Trophoblast cell (in vitro differentiated cells and primary cell): ENCODE measurements at regions not wholly inside any gene's neighbourhood (a gene's known extent, or its start where the extent isn't known, plus 50 kb on each side); places are given as distances from the start of the nearest gene placed in this dataset.

ENCODE experiments used
- DNase-seq, 2 donors: peaks; one replicate each; pipeline ENCODE4 v3.0.0-alpha.2; 2016
- H2AFZ ChIP-seq: 2 replicates; pipeline ENCODE4 v1.6.1; 2013; ENCODE audit warnings: low read length, moderate library complexity, mild to moderate bottlenecking; ENCODE audit not compliant: insufficient read depth, poor library complexity
- H2AK5ac ChIP-seq: 2 replicates; pipeline ENCODE4 v1.6.1; 2013; ENCODE audit warnings: mild to moderate bottlenecking, low read length
- H2BK120ac ChIP-seq: 2 replicates; pipeline ENCODE4 v1.6.1; 2013; ENCODE audit warnings: low read length, mild to moderate bottlenecking, moderate library complexity; ENCODE audit not compliant: insufficient read depth, poor library complexity
- H2BK12ac ChIP-seq: 2 replicates; pipeline ENCODE4 v1.6.1; 2013; ENCODE audit warnings: mild to moderate bottlenecking, low read length, moderate library complexity
- H2BK5ac ChIP-seq: 2 replicates; pipeline ENCODE4 v1.6.1; 2013; ENCODE audit warnings: low read length, low read depth, moderate library complexity, mild to moderate bottlenecking; ENCODE audit not compliant: poor library complexity
- H3K14ac ChIP-seq: 2 replicates; pipeline ENCODE4 v1.6.1; 2013; ENCODE audit warnings: mild to moderate bottlenecking, low read length
- H3K18ac ChIP-seq: 2 replicates; pipeline ENCODE4 v1.6.1; 2013; ENCODE audit warnings: mild to moderate bottlenecking, low read length
- H3K23ac ChIP-seq: 2 replicates; pipeline ENCODE4 v1.6.1; 2013; ENCODE audit warnings: low read length
- H3K27ac ChIP-seq: 2 replicates; pipeline ENCODE4 v1.5.1; 2013; ENCODE audit warnings: low read depth, mild to moderate bottlenecking, inconsistent platforms, low read length, moderate library complexity
- H3K27me3 ChIP-seq: 2 replicates; pipeline ENCODE4 v1.6.1; 2013; ENCODE audit warnings: inconsistent platforms, mild to moderate bottlenecking, low read length, moderate library complexity; ENCODE audit not compliant: insufficient read depth
- H3K36me3 ChIP-seq, 2 experiments: 1 replicate in 1 of 2; 2 replicates in 1 of 2; pipeline ENCODE4 v1.6.1; 2013; ENCODE audit warnings: low read length in 2 of 2, mild to moderate bottlenecking in 2 of 2, moderate library complexity in 1 of 2; ENCODE audit not compliant: insufficient read depth in 2 of 2, control insufficient read depth in 1 of 2
- H3K4ac ChIP-seq: 2 replicates; pipeline ENCODE4 v1.6.1; 2013; ENCODE audit warnings: low read depth, mild to moderate bottlenecking, low read length, moderate library complexity
- H3K4me1 ChIP-seq, 2 experiments: 1 replicate in 1 of 2; 2 replicates in 1 of 2; pipeline ENCODE4 v1.6.1; 2013; ENCODE audit warnings: low read length in 2 of 2, mild to moderate bottlenecking in 2 of 2, moderate library complexity in 1 of 2; ENCODE audit not compliant: insufficient read depth in 2 of 2, control insufficient read depth in 1 of 2
- H3K4me2 ChIP-seq: 2 replicates; pipeline ENCODE4 v1.6.1; 2013; ENCODE audit warnings: inconsistent platforms, mild to moderate bottlenecking, low read length, moderate library complexity
- H3K4me3 ChIP-seq: 2 replicates; pipeline ENCODE4 v1.5.1; 2013; ENCODE audit warnings: mild to moderate bottlenecking, low read depth, low read length, inconsistent platforms
- H3K79me1 ChIP-seq: one replicate; pipeline ENCODE4 v1.6.1; 2013; ENCODE audit warnings: low read length
- H3K79me2 ChIP-seq: 2 replicates; pipeline ENCODE4 v1.6.1; 2013; ENCODE audit warnings: low read length, mild to moderate bottlenecking; ENCODE audit not compliant: control insufficient read depth, insufficient read depth, poor library complexity
- H3K9ac ChIP-seq: 2 replicates; pipeline ENCODE4 v1.6.1; 2013; ENCODE audit warnings: mild to moderate bottlenecking, low read length
- H3K9me3 ChIP-seq: 2 replicates; pipeline ENCODE4 v1.6.1; 2013; ENCODE audit warnings: low read depth, mild to moderate bottlenecking, control low read depth, inconsistent platforms, low read length; ENCODE audit not compliant: insufficient read depth
- H4K12ac ChIP-seq: 2 replicates; pipeline ENCODE4 v1.6.1; 2013; ENCODE audit warnings: low read depth, mild to moderate bottlenecking, low read length, moderate library complexity
- H4K8ac ChIP-seq: 2 replicates; pipeline ENCODE4 v1.6.1; 2013; ENCODE audit warnings: low read depth, mild to moderate bottlenecking, low read length, moderate library complexity
- H4K91ac ChIP-seq: one replicate; pipeline ENCODE4 v1.6.1; 2013; ENCODE audit warnings: low read depth, mild to moderate bottlenecking, low read length, moderate library complexity
- WGBS: extraction: QIAGEN DNeasy Blood & Tissue Kit; methylation state at CpG from one replicate; pipeline ENCODE4 v1.1.7; 2013; ENCODE audit warnings: missing lambda C conversion rate; ENCODE audit not compliant: insufficient read length, insufficient coverage; ENCODE audit errors: extremely low coverage; 5-methylcytosine and 5-hydroxymethylcytosine counted together

DNA sequence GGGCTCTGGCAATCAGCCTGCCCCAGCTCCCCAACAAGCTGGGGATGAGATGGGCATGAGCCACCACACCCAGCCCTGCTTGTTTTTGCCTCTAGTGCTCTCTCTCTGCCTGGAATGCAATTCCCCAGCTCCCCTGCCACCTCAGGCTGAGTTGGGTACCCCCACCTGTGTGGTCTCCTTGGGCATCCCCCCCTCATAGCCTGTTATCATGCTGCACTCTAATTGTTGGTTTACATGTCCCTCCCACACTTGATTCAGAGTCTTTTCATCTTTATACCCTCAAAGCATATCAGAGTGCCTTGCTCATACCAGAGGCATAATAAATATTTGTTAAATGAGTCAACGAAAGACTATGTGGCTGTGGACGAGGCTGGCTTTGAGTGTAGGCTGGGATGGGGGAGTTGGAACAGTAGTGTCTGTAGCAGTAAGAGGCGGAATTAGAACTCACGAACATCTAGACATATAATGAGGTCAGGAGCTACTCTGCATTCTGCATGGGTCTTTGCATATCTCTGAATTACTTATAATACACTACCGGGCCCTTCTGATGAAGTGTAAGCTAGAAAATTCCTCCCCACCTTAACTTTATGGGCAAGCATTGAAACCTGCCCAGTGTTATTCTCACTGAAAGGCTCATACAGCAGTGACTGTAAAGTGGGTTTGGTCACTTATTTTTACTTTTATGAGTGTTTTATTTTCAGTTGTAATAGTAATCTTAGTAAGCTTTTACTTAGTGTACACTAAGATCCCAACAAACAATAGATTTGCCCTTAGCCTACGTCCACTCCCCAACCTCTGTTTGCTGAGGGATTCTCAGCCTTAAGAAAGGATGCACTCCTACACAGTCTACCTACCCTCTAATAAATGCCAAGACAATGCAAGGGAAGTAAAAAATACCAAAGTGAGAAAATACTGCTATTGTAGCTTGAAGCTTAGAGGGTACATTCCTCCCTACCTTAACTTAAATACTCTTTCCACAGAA is 58.7 kb downstream of the EDN1 start:
- Histone ChIP-seq H2BK5ac (no peak overlapping the region), H3K27me3 (no peaks in the 10 kb centered on the region), H2BK12ac (no peak overlapping the region), H3K14ac (no peak overlapping the region), H3K4me3 (no peak overlapping the region), H3K4me2 (no peak overlapping the region), H3K79me2 (no peaks in the 10 kb centered on the region), H4K91ac (no peak overlapping the region), H3K9me3 (peaks cover 6% of the 10 kb centered on the region), H3K79me1 (no peaks in the 10 kb centered on the region), H4K12ac (no peak overlapping the region), H3K18ac (no peak overlapping the region), H3K4ac (no peak overlapping the region), H3K4me1 (peaks cover 3% of the 10 kb centered on the region in 2 experiments), H3K27ac (no peak overlapping the region), H4K8ac (no peak overlapping the region), H2AFZ (no peak overlapping the region), H3K36me3 (no peaks in the 10 kb centered on the region), H3K23ac (no peak overlapping the region), H2AK5ac (no peak overlapping the region), H2BK120ac (no peak overlapping the region), H3K9ac (no peak overlapping the region)
- no CpG with 5 or more reads among the region's 6 CpGs for WGBS
- DNase-seq = peak in 1 of 2 donors; percentile 64

DNA sequence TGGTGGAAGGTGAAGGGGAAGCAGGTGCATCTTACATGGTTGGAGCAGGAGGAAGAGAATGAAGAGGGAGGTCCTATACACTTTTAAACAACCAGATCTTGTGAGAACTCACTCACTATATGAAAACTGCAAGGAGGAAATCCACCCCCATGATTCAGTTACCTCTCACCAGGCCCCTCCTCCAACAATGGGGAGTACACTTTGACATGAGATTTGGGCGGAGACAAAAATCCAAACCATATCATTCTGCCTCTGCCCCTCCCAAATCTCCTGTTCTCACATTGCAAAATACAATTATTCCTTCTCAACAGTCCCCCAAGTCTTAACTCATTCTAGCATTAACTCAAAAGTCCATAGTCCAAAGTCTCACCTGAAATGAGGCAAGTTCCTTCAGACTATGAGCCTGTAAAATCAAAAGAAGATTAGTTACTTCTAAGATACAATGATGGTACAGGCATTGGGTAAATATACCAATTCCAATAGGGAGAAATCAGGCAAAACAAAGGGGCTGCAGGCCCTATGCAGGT is 60.5 kb downstream of the EDN1 start:
- no peak for DNase-seq
- no peak overlapping the region for H3K23ac ChIP-seq
- H3K9ac ChIP-seq = no peak overlapping the region
- no peaks in the 10 kb centered on the region for H3K27me3 ChIP-seq
- H3K79me1 ChIP-seq = no peaks in the 10 kb centered on the region
- H3K4me1 ChIP-seq = peaks cover 3% of the 10 kb centered on the region in 2 experiments
- H4K12ac ChIP-seq = no peak overlapping the region
- H4K91ac ChIP-seq = no peak overlapping the region
- H3K4me3 ChIP-seq = no peak overlapping the region
- no peak overlapping the region for H3K4me2 ChIP-seq
- WGBS = no CpG with 5 or more reads among the region's 1 CpG
- no peak overlapping the region for H2BK12ac ChIP-seq
- H2BK120ac ChIP-seq = no peak overlapping the region
- H4K8ac ChIP-seq = no peak overlapping the region
- H2AFZ ChIP-seq = no peak overlapping the region
- no peaks in the 10 kb centered on the region for H3K79me2 ChIP-seq
- no peak overlapping the region for H2AK5ac ChIP-seq
- no peak overlapping the region for H3K4ac ChIP-seq
- no peak overlapping the region for H3K14ac ChIP-seq
- no peak overlapping the region for H3K27ac ChIP-seq
- H3K18ac ChIP-seq = no peak overlapping the region
- no peak overlapping the region for H2BK5ac ChIP-seq
- H3K36me3 ChIP-seq = no peaks in the 10 kb centered on the region
- H3K9me3 ChIP-seq = peaks cover 6% of the 10 kb centered on the region

DNA sequence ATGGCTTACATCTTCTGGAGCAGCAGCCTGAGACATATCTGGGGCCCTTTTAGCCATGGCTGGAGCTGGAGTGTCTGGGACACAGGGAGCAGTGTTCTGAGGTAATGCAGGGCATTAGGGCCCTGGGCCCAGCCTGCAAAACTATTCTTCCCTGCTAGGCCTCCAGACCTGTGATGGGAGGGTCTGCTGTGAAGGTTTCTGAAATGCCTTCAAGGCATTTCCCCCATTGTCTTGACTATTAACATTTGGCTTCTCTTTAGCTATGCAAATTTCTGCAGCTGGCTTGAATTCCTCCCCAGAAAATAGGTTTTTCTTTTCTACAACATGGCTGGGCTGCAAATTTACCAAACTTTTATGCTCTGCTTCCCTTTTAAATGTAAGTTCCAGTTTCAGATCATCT is 61.5 kb downstream of the EDN1 start:
- Histone ChIP-seq H3K4me3 (no peak overlapping the region), H4K91ac (no peak overlapping the region), H3K79me2 (no peaks in the 10 kb centered on the region), H4K8ac (no peak overlapping the region), H2BK12ac (no peak overlapping the region), H3K23ac (no peak overlapping the region), H3K4ac (no peak overlapping the region), H2AFZ (no peak overlapping the region), H3K27ac (no peak overlapping the region), H3K9ac (no peak overlapping the region), H2AK5ac (no peak overlapping the region), H3K14ac (no peak overlapping the region), H4K12ac (no peak overlapping the region), H3K79me1 (no peaks in the 10 kb centered on the region), H2BK5ac (no peak overlapping the region), H3K4me1 (peaks cover 3% of the 10 kb centered on the region in 2 experiments), H3K9me3 (peaks cover 6% of the 10 kb centered on the region), H2BK120ac (no peak overlapping the region), H3K18ac (no peak overlapping the region), H3K4me2 (no peak overlapping the region), H3K36me3 (no peaks in the 10 kb centered on the region), H3K27me3 (no peaks in the 10 kb centered on the region)
- DNase-seq = no peak

DNA sequence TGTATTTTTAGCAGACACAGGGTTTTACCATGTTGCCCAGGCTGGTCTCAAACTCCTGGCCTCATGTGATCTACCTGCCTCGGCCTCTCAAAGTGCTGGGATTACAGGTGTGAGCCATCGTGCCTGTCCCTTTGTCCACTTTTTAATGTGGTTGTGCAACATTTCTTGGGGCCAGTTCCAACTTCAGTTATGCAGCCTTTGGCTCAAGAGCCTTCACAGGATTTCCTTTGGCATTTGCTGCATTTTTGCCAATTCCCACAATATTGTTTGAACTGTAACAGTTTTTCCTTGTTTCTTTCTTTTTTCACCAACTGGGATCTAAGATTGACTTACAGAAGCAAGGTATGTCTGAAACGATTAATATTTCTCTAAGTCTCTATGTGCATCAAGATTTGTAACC is 63.6 kb downstream of the EDN1 start:
- Histone ChIP-seq H3K23ac (no peak overlapping the region), H3K4me3 (no peak overlapping the region), H2BK12ac (no peak overlapping the region), H3K79me1 (no peaks in the 10 kb centered on the region), H4K91ac (no peak overlapping the region), H3K36me3 (no peaks in the 10 kb centered on the region), H4K12ac (no peak overlapping the region), H4K8ac (no peak overlapping the region), H2BK5ac (no peak overlapping the region), H3K4ac (no peak overlapping the region), H2BK120ac (no peak overlapping the region), H3K27ac (no peak overlapping the region), H3K4me2 (no peak overlapping the region), H3K9ac (no peak overlapping the region), H2AK5ac (no peak overlapping the region), H3K18ac (no peak overlapping the region), H2AFZ (no peak overlapping the region), H3K27me3 (no peaks in the 10 kb centered on the region), H3K14ac (no peak overlapping the region), H3K9me3 (peaks cover 6% of the 10 kb centered on the region), H3K4me1 (no peaks in the 10 kb centered on the region), H3K79me2 (no peaks in the 10 kb centered on the region)
- DNase-seq = no peak
- WGBS = no CpG with 5 or more reads among the region's 3 CpGs
